ENCODE measurements at regions not wholly inside any gene's neighbourhood (a gene's known extent, or its start where the extent isn't known, plus 50 kb on each side); places are given as distances from the start of the nearest gene placed in this dataset.

GRCh38 chr18:31213641-31214040, 51.0 kb upstream of the DSC1 start:
- peaks cover 1% of the 10 kb centered on the region for H3K9me3 Mint-ChIP-seq (ENCODE audit: unreplicated experiment)
- no peaks in the 10 kb centered on the region for H3K27me3 Mint-ChIP-seq (ENCODE audit: unreplicated experiment)
- H3K4me3 Mint-ChIP-seq (ENCODE audit: unreplicated experiment), result no peak overlapping the region
- no peak overlapping the region for H3K27ac Mint-ChIP-seq (ENCODE audit: unreplicated experiment)
- no peak for TF ChIP-seq CTCF (IDR thresholded peaks at IDR 0.05; ENCODE audit: partially characterized antibody, unreplicated experiment)
- DNase-seq, result no peak
- H3K36me3 Mint-ChIP-seq (ENCODE audit: unreplicated experiment), result peaks cover 4% of the 10 kb centered on the region
- H3K4me1 Mint-ChIP-seq (ENCODE audit: low read depth, unreplicated experiment), result peaks cover 5% of the 10 kb centered on the region

GRCh38 chr18:31217038-31217849, 54.6 kb upstream of the DSC1 start:
- H3K27ac Mint-ChIP-seq (ENCODE audit: unreplicated experiment), result no peak overlapping the region
- peaks cover 3% of the 10 kb centered on the region for H3K9me3 Mint-ChIP-seq (ENCODE audit: unreplicated experiment)
- H3K4me3 Mint-ChIP-seq (ENCODE audit: unreplicated experiment), result no peak overlapping the region
- peaks cover 4% of the 10 kb centered on the region for H3K36me3 Mint-ChIP-seq (ENCODE audit: unreplicated experiment)
- H3K27me3 Mint-ChIP-seq (ENCODE audit: unreplicated experiment), result no peaks in the 10 kb centered on the region
- H3K4me1 Mint-ChIP-seq (ENCODE audit: low read depth, unreplicated experiment), result peaks cover 5% of the 10 kb centered on the region
- TF ChIP-seq CTCF (IDR thresholded peaks at IDR 0.05; ENCODE audit: partially characterized antibody, unreplicated experiment), result no peak
- no peak for DNase-seq

GRCh38 chr18:31218671-31219383, 56.2 kb upstream of the DSC1 start:
- Mint-ChIP-seq H3K9me3 (ENCODE audit: unreplicated experiment) (peaks cover 3% of the 10 kb centered on the region), H3K27ac (ENCODE audit: unreplicated experiment) (no peak overlapping the region), H3K27me3 (ENCODE audit: unreplicated experiment) (peaks cover 3% of the 10 kb centered on the region), H3K4me3 (ENCODE audit: unreplicated experiment) (no peak overlapping the region), H3K4me1 (ENCODE audit: low read depth, unreplicated experiment) (peaks cover 5% of the 10 kb centered on the region), H3K36me3 (ENCODE audit: unreplicated experiment) (peaks cover 4% of the 10 kb centered on the region)
- no peak for DNase-seq
- no peak for TF ChIP-seq CTCF (IDR thresholded peaks at IDR 0.05; ENCODE audit: partially characterized antibody, unreplicated experiment)

- H3K27ac Mint-ChIP-seq (ENCODE audit: unreplicated experiment), result no peak overlapping the region
- peaks cover 3% of the 10 kb centered on the region for H3K9me3 Mint-ChIP-seq (ENCODE audit: unreplicated experiment)
- H3K4me1 Mint-ChIP-seq (ENCODE audit: low read depth, unreplicated experiment), result peaks cover 5% of the 10 kb centered on the region
- H3K36me3 Mint-ChIP-seq (ENCODE audit: unreplicated experiment), result peaks cover 4% of the 10 kb centered on the region
- H3K27me3 Mint-ChIP-seq (ENCODE audit: unreplicated experiment), result peaks cover 3% of the 10 kb centered on the region
- no peak for DNase-seq
- no peak overlapping the region for H3K4me3 Mint-ChIP-seq (ENCODE audit: unreplicated experiment)
- TF ChIP-seq CTCF (IDR thresholded peaks at IDR 0.05; ENCODE audit: partially characterized antibody, unreplicated experiment), result no peak
Measured at GRCh38 chr18:31219395-31219794, 56.7 kb upstream of the DSC1 start.

GRCh38 chr18:31223371-31223770, 60.7 kb upstream of the DSC1 start:
- no peak for DNase-seq
- H3K36me3 Mint-ChIP-seq (ENCODE audit: unreplicated experiment), result no peaks in the 10 kb centered on the region
- H3K27me3 Mint-ChIP-seq (ENCODE audit: unreplicated experiment), result peaks cover 3% of the 10 kb centered on the region
- H3K4me3 Mint-ChIP-seq (ENCODE audit: unreplicated experiment), result no peak overlapping the region
- no peak overlapping the region for H3K27ac Mint-ChIP-seq (ENCODE audit: unreplicated experiment)
- peaks cover 2% of the 10 kb centered on the region for H3K9me3 Mint-ChIP-seq (ENCODE audit: unreplicated experiment)
- H3K4me1 Mint-ChIP-seq (ENCODE audit: low read depth, unreplicated experiment), result no peaks in the 10 kb centered on the region
- no peak for TF ChIP-seq CTCF (IDR thresholded peaks at IDR 0.05; ENCODE audit: partially characterized antibody, unreplicated experiment)
